HG03460 (cell line): ENCODE measurements at regions not wholly inside any gene's neighbourhood (a gene's known extent, or its start where the extent isn't known, plus 50 kb on each side); places are given as distances from the start of the nearest gene placed in this dataset.

Experiments
- ATAC-seq: cut with Tn5 transposase; IDR thresholded peaks from one replicate; pipeline ENCODE4 v1.9.1; 2021; ENCODE audit not compliant: unreplicated experiment

DNA sequence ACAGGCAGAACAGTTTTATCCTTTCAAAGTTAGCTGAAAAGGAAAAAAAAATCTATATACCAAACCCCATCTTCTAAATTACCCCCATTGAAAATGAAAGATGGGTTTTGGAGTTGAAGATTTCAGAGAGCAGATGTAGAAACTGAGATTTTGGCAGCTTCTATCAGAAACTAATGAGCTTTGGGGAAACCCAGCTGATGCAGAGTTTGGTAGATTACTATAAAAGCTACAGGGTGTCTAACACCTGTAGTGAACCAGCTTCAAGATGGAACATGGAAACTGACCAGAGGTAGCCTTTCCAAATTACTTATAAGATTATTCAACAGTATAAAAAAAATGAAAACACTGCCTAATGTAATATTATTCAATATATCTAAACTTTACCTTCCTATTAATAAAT is 583.1 kb downstream of the XIRP2 start:
- ATAC-seq, result no peak

DNA sequence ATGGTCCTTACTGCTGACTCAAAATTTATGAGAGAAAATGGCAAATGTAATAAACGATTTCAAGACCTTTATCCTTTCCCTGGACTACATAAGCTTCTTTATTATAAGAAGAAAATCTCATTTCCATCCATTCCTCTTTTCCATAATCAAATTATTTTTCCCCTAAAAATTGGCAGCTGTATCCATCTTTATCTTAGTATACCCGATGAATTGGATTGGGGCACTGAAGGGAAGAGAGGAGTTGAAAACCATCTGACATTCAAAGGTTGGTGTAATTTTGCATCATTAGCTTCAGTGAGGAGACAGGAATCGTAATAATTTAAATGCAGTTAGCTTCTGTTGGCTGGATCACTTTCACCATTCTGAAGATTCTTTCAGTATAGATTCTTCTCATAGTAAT is 574.1 kb downstream of the XIRP2 start:
- ATAC-seq, result no peak

DNA sequence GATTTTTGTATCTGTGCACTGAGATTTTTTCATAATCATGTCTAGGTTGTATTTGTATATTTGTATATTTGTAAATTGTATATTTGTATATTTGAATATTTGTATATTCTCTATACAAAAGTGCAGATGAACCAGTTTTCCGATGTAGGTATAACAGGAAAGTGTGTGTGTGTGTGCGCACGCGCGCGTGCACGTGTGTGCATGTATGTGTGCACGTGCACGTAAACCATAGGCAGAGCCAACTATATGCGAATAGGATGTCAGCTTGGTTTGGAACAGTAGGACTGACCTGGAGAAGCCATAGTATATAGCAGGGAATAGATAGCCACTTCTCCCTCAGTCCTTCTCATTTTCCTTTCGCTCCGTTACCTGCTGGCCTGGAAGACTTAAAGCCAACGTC is 565.8 kb downstream of the XIRP2 start:
- no peak for ATAC-seq

GRCh38 chr2:167451496-167452289 is 563.4 kb downstream of the XIRP2 start:
- ATAC-seq, result no peak

GRCh38 chr2:167450364-167450763 is 562.1 kb downstream of the XIRP2 start:
- no peak for ATAC-seq

- no peak for ATAC-seq
Observed at GRCh38 chr2:167440382-167440781, 552.1 kb downstream of the XIRP2 start.

- no peak for ATAC-seq
Observed at GRCh38 chr2:167438206-167438605, 549.9 kb downstream of the XIRP2 start.

GRCh38 chr2:167431949-167432348 is 543.7 kb downstream of the XIRP2 start:
- no peak for ATAC-seq

- ATAC-seq, result no peak
Observed at GRCh38 chr2:167430447-167430846, 542.2 kb downstream of the XIRP2 start.

GRCh38 chr2:167424803-167425755 is 536.8 kb downstream of the XIRP2 start:
- no peak for ATAC-seq

DNA sequence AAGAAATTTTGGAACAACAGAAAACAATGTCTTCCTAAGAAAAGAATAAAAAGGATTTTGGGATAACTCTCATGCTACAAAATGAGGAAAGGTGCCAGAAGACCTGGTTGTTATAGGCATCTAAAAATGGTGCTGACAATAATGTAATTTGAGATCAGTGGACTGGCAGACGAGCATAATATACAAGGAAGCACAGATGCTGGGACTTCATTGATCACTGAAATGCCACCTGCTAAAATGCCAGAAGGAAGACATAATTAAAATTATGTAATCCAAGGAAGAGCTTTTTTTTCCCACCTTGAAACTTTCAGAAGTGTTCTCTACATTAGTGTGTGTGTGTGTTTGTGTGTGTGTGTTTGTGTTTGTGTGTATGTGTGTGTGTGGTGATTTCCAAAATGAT is 535.9 kb downstream of the XIRP2 start:
- no peak for ATAC-seq

DNA sequence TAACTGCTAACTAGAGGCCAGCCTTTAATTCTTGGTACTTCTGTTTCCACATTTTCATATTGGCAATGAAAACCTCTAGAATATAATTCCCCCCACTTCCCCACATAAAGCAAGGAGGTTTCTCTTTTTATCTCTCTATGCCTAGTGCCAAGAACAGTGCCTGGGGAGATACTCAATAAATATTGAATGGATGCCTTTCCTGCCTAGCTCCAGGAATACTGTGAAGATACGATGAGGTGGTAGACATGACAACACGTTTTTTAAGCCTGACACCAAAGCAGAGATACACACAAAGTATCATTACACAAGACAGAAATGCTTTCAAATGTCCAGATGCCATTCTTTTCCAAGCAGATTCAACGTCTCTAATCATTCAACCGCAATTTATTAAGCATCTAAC is 535.5 kb downstream of the XIRP2 start:
- no peak for ATAC-seq

- ATAC-seq, result no peak
Observed at GRCh38 chr2:167420211-167420610, 531.9 kb downstream of the XIRP2 start.

GRCh38 chr2:167415068-167415467 is 526.8 kb downstream of the XIRP2 start:
- no peak for ATAC-seq

- no peak for ATAC-seq
Observed at GRCh38 chr2:167411367-167411766, 523.1 kb downstream of the XIRP2 start.

- ATAC-seq, result no peak
Observed at GRCh38 chr2:167406558-167406957, 518.3 kb downstream of the XIRP2 start.

- no peak for ATAC-seq
Observed at GRCh38 chr2:167404627-167405284, 516.5 kb downstream of the XIRP2 start.

DNA sequence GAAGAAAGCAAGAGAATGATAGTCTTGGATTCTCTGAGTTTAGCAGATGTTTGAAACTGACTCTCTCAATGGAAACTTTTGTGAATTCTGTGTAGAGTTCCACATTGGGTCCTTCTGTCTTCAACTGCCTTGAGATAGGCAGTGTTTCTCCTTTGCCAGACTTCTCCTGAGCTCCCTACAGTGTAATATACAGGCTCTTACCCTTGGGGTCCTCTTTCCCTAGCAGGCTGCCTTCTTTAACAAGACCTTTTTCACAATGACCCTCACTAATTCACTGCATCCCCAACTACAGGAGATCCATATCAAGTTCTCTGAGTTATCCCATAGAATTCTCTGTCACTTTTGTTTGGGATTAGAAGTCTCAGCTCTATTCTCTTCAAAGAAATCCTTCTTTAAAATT is 513.0 kb downstream of the XIRP2 start:
- ATAC-seq, result no peak

GRCh38 chr2:167400546-167400945 is 512.3 kb downstream of the XIRP2 start:
- ATAC-seq, result no peak

- ATAC-seq, result no peak
Observed at GRCh38 chr2:167398873-167399272, 510.6 kb downstream of the XIRP2 start.

GRCh38 chr2:167388901-167389300 is 500.6 kb downstream of the XIRP2 start:
- ATAC-seq, result no peak

- no peak for ATAC-seq
Observed at GRCh38 chr2:167388497-167388896, 500.2 kb downstream of the XIRP2 start.
